ENCODE measurements at regions not wholly inside any gene's neighbourhood (a gene's known extent, or its start where the extent isn't known, plus 50 kb on each side); places are given as distances from the start of the nearest gene placed in this dataset.
"Not testable (repeated sequence)": the region's sequence is repeated elsewhere in the genome, so short reads cannot be mapped to it uniquely, and the experiment has no call there.

GRCh38 chr12:46669720-46670119 is 156.1 kb downstream of the SLC38A4 start:
- no peak for DNase-seq

- no peak for DNase-seq
Measured at GRCh38 chr12:46667551-46667950, 158.2 kb downstream of the SLC38A4 start.

GRCh38 chr12:46664761-46665287 is 161.0 kb downstream of the SLC38A4 start:
- no peak for DNase-seq

GRCh38 chr12:46663318-46663717 is 162.5 kb downstream of the SLC38A4 start:
- no peak for DNase-seq

GRCh38 chr12:46661110-46661845 is 164.5 kb downstream of the SLC38A4 start:
- peak; percentile 3 for DNase-seq

GRCh38 chr12:46660719-46661109 is 165.1 kb downstream of the SLC38A4 start:
- DNase-seq: no peak

GRCh38 chr12:46660276-46660675 is 165.5 kb downstream of the SLC38A4 start:
- DNase-seq: no peak

- no peak for DNase-seq
Measured at GRCh38 chr12:46659824-46660223, 166.0 kb downstream of the SLC38A4 start.

- DNase-seq: no peak
Measured at GRCh38 chr12:46659032-46659650, 166.7 kb downstream of the SLC38A4 start.

GRCh38 chr12:46657453-46658411 is 168.1 kb downstream of the SLC38A4 start:
- DNase-seq: no peak

GRCh38 chr12:46655984-46656383 is 169.8 kb downstream of the SLC38A4 start:
- DNase-seq: not testable (repeated sequence)

- DNase-seq: no peak
Measured at GRCh38 chr12:46653311-46653710, 172.5 kb downstream of the SLC38A4 start.

- no peak for DNase-seq
Measured at GRCh38 chr12:46652692-46653091, 173.1 kb downstream of the SLC38A4 start.

- no peak for DNase-seq
Measured at GRCh38 chr12:46650688-46651087, 175.1 kb downstream of the SLC38A4 start.

GRCh38 chr12:46649433-46649832 is 176.4 kb downstream of the SLC38A4 start:
- DNase-seq: no peak

- no peak for DNase-seq
Measured at GRCh38 chr12:46647034-46647433, 178.8 kb downstream of the SLC38A4 start.

GRCh38 chr12:46641649-46642048 is 184.1 kb downstream of the SLC38A4 start:
- not testable (repeated sequence) for DNase-seq

- no peak for DNase-seq
Measured at GRCh38 chr12:46635818-46636217, 190.0 kb downstream of the SLC38A4 start.

GRCh38 chr12:46629331-46630229 is 196.2 kb downstream of the SLC38A4 start:
- DNase-seq: no peak

GRCh38 chr12:46628176-46628575 is 197.6 kb downstream of the SLC38A4 start:
- no peak for DNase-seq

- no peak for DNase-seq
Measured at GRCh38 chr12:46627686-46628085, 198.1 kb downstream of the SLC38A4 start.

GRCh38 chr12:46619474-46619873 is 206.3 kb downstream of the SLC38A4 start:
- not testable (repeated sequence) for DNase-seq

Measured in NCI-H2107 (cell line).